BJ (cell line): ENCODE measurements at regions not wholly inside any gene's neighbourhood (a gene's known extent, or its start where the extent isn't known, plus 50 kb on each side); places are given as distances from the start of the nearest gene placed in this dataset.

Experiments used
- CTCF ChIA-PET: fragments of 350-600 bp; formaldehyde crosslinking; extraction: SDS; loops from one replicate; lab custom pipeline; 2021; ENCODE audit warnings: antibody characterized with exemption, inconsistent platforms; lab: Yijun Ruan, JAX
- POLR2A ChIA-PET: fragments of 300-600 bp; sonication (Branson Sonifier 250); formaldehyde crosslinking; extraction: SDS; loops from one replicate; lab custom pipeline; 2021; ENCODE audit warnings: antibody characterized with exemption; lab: Charles Lee
- DNase-seq: peaks from one replicate; pipeline ENCODE4 v3.0.0-alpha.2; 2011; ENCODE audit warnings: low read depth
- H3K27me3 ChIP-seq: 2 replicates; pipeline ENCODE4 v1.6.0; 2011; ENCODE audit warnings: low read length; ENCODE audit not compliant: control insufficient read depth, insufficient read depth
- H3K36me3 ChIP-seq: 2 replicates; pipeline ENCODE4 v1.5.1; 2011; ENCODE audit warnings: low read length; ENCODE audit not compliant: control insufficient read depth, insufficient read depth
- H3K4me3 ChIP-seq: 2 replicates; pipeline ENCODE4 v1.5.1; 2011; ENCODE audit warnings: low read depth, mild to moderate bottlenecking, control low read depth, low read length
- TF ChIP-seq, protein P1 (sequence below): IDR thresholded peaks from 2 replicates; pipeline ENCODE4 v1.5.1; 2011; ENCODE audit warnings: low read depth, mild to moderate bottlenecking, control low read depth, inconsistent platforms, low read length, moderate library complexity; ENCODE audit not compliant: insufficient read depth

DNA sequence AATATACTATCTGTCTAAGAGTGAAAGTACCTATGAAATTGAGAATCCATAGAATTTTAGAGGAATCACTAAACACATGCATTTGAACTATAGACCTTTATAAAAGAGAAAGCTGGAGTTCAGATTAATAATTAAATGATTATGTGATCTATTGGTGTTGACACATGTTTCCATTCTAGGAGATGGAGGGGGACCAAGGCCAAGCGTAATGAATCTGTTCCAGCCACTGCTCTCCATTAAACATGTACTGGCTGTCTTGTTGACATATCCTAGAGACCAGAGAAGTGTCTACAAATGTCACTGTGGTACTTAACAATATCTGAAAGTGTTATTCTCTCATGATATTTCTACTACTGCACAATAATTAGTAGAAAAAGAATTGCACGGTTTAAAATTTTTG is 432.4 kb downstream of the BMP2 start:
- no peak for DNase-seq
- TF ChIP-seq, protein P1, sequence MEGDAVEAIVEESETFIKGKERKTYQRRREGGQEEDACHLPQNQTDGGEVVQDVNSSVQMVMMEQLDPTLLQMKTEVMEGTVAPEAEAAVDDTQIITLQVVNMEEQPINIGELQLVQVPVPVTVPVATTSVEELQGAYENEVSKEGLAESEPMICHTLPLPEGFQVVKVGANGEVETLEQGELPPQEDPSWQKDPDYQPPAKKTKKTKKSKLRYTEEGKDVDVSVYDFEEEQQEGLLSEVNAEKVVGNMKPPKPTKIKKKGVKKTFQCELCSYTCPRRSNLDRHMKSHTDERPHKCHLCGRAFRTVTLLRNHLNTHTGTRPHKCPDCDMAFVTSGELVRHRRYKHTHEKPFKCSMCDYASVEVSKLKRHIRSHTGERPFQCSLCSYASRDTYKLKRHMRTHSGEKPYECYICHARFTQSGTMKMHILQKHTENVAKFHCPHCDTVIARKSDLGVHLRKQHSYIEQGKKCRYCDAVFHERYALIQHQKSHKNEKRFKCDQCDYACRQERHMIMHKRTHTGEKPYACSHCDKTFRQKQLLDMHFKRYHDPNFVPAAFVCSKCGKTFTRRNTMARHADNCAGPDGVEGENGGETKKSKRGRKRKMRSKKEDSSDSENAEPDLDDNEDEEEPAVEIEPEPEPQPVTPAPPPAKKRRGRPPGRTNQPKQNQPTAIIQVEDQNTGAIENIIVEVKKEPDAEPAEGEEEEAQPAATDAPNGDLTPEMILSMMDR, result no peak
- CTCF ChIA-PET, result interaction anchor here (0.6 kb wide), 1 partner anchor 660 kb away, joined by 3 read pairs; no protein-coding TSS in a partner anchor
- Histone ChIP-seq H3K27me3 (no peaks in the 10 kb centered on the region), H3K36me3 (no peaks in the 10 kb centered on the region), H3K4me3 (no peak overlapping the region)
- POLR2A ChIA-PET, result no interaction called here

DNA sequence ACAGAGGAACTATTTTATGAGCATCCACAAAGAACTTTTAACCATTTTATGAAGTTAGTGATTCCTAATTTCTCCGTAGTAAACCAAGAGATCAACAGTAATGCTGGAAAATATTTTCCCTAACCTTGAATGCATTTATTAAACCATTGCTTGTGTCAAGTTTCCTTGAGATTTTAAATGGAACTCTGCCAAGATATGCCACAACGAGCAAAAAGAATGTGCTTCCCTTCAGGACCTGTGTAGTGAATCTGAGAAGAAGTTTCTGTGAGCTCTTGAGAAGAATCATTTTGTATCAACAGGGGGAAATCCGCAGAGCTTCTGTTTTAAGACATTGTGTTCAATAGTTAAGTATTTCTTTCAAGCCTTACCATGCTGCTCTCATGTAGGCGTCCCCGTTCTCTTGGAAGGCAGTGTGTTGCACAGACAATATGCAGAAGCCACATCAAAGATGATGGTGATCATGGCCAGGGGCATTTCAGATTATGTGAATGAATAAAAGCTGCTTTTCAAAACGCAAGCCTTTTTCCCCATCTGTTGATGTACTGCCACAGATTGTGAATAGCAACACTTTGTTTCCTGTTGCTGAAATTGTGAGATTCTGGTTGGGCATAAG is 439.8 kb downstream of the BMP2 start:
- Histone ChIP-seq H3K27me3 (no peaks in the 10 kb centered on the region), H3K4me3 (no peak overlapping the region), H3K36me3 (no peaks in the 10 kb centered on the region)
- CTCF ChIA-PET, result no interaction called here
- TF ChIP-seq, protein P1, result no peak
- DNase-seq, result no peak
- POLR2A ChIA-PET, result no interaction called here

DNA sequence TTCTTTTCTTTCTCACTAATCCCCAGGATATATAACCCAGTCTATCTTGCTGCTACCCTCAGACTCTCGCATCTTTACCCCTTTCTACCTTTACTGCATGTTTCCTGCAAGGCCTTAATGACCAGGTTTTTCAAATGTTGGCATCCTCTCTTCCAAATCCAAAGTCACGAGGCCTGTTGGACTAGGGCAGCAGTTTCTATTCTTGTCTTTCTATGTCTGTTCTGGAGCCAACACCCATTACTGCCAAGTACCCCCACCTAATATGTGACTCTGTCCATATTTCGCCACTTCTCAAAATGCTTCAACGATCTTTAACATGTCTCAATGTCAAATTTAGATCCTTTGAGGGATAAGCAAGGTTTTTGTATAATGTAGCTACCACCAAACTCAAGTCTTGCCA is 443.4 kb downstream of the BMP2 start:
- ChIA-PET POLR2A (no interaction called here), CTCF (no interaction called here)
- TF ChIP-seq, protein P1, result no peak
- H3K36me3 ChIP-seq, result no peaks in the 10 kb centered on the region
- no peak overlapping the region for H3K4me3 ChIP-seq
- no peaks in the 10 kb centered on the region for H3K27me3 ChIP-seq
- no peak for DNase-seq

DNA sequence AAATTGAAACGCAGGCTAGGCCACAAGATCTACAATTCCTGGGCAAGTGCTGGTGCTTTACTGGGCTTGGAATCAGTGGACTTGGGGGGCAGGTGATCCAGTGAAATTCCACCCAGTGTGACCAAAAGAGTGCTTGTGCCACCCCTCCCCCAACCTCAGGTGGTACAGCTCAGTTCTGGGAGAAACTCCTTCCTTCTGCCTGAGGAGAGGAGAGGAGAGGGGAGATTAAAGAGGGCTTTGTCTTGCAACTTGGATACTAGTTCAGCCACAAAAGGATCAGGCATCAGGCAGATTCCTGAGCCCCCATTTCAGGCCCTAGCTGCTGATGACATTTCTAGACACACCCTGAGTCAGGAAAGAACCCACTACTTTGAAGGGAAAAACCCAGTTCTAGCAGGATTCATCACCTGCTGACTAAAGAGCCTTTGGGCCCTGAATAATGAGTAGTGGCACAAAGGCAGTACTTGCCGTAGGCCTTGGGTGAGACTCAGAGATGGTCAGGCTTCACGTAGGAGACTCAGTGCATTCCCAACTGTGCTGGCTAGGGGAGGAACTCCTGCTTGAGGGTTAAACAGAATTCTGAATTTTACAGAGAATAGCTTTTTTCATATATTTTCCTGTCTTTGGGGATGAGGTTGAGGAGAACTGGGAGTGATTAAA is 446.7 kb downstream of the BMP2 start:
- DNase-seq, result no peak
- POLR2A ChIA-PET, result no interaction called here
- CTCF ChIA-PET, result no interaction called here
- TF ChIP-seq, protein P1, result no peak
- no peaks in the 10 kb centered on the region for H3K27me3 ChIP-seq
- H3K36me3 ChIP-seq, result no peaks in the 10 kb centered on the region
- no peak overlapping the region for H3K4me3 ChIP-seq

DNA sequence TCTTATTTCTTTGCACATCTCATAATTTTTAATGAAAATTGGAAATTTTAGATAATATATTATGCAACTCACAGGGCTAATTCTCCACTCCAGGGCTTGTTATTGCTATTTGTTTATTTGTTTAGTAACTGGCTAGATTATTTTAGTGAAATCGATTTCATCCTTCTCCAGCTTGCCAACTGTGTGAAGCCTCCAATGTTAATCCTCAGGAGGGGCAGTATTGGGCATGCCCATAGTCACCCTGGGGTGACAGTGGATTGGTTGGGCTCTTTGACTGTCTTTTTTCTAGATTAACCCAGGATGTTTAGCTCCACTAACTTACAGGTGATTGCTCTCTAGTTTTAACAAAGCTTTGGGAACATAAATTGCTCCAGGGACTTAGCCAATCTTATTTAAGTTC is 450.1 kb downstream of the BMP2 start:
- TF ChIP-seq, protein P1, result no peak
- DNase-seq, result no peak
- ChIA-PET POLR2A (no interaction called here), CTCF (no interaction called here)
- Histone ChIP-seq H3K36me3 (no peaks in the 10 kb centered on the region), H3K27me3 (no peaks in the 10 kb centered on the region), H3K4me3 (no peak overlapping the region)
